Neural cell (in vitro differentiated cells): ENCODE measurements at regions not wholly inside any gene's neighbourhood (a gene's known extent, or its start where the extent isn't known, plus 50 kb on each side); places are given as distances from the start of the nearest gene placed in this dataset.

ENCODE experiments used
- H2AFZ ChIP-seq: fragments of 200-600, 300-800 bp; sonication (generic), shearing (Covaris generic); 2 replicates; pipeline ENCODE4 v1.6.0; 2014; ENCODE audit warnings: low read depth, mild to moderate bottlenecking, antibody characterized with exemption, low read length, moderate library complexity
- H3F3A ChIP-seq: fragments of 200-600 bp; shearing (Covaris generic); 2 replicates; pipeline ENCODE4 v1.6.1; 2016; ENCODE audit warnings: mild to moderate bottlenecking, moderate library complexity, mixed read lengths, antibody characterized with exemption, low read length; ENCODE audit not compliant: insufficient read depth, poor library complexity, severe bottlenecking
- H3K27ac ChIP-seq: fragments of 200-600, 300-800 bp; sonication (generic), shearing (Covaris generic); 2 replicates; pipeline ENCODE4 v1.5.1; 2014; ENCODE audit warnings: mild to moderate bottlenecking, low read length, moderate library complexity
- H3K27me3 ChIP-seq: fragments of 300-800, 200-600 bp; sonication (generic), shearing (Covaris generic); 2 replicates; pipeline ENCODE4 v1.6.0; 2014; ENCODE audit warnings: mild to moderate bottlenecking, low read depth, low read length, moderate library complexity; ENCODE audit not compliant: insufficient read depth
- H3K36me3 ChIP-seq: fragments of 300-800, 200-600 bp; sonication (generic), shearing (Covaris generic); 2 replicates; pipeline ENCODE4 v1.5.1; 2014; ENCODE audit warnings: mild to moderate bottlenecking, antibody characterized with exemption, low read length, moderate library complexity; ENCODE audit not compliant: insufficient read depth
- H3K4me2 ChIP-seq: fragments of 300-800, 200-600 bp; sonication (generic), shearing (Covaris generic); 2 replicates; pipeline ENCODE4 v1.6.0; 2014; ENCODE audit warnings: mild to moderate bottlenecking, low read length
- H3K4me3 ChIP-seq: fragments of 300-800, 200-600 bp; sonication (generic), shearing (Covaris generic); 2 replicates; pipeline ENCODE4 v1.5.1; 2014; ENCODE audit warnings: mild to moderate bottlenecking, low read length, moderate library complexity
- H3K79me2 ChIP-seq: fragments of 200-600 bp; shearing (Covaris generic); replicated peaks from 2 replicates; pipeline ENCODE4 v1.6.0; 2014; ENCODE audit warnings: mild to moderate bottlenecking, low read length, moderate library complexity; ENCODE audit not compliant: insufficient read depth
- H3K9ac ChIP-seq: fragments of 300-800, 200-600 bp; sonication (generic), shearing (Covaris generic); 2 replicates; pipeline ENCODE4 v1.6.1; 2016; ENCODE audit warnings: mild to moderate bottlenecking, low read length, mixed read lengths
- H3K9me2 ChIP-seq: fragments of 200-600 bp; shearing (Covaris generic); 2 replicates; pipeline ENCODE4 v1.6.1; 2016; ENCODE audit warnings: mild to moderate bottlenecking, low read length, mixed read lengths; ENCODE audit not compliant: insufficient read depth
- H3K9me3 ChIP-seq: fragments of 200-600, 300-800 bp; sonication (generic), shearing (Covaris generic); 2 replicates; pipeline ENCODE4 v1.6.1; 2016; ENCODE audit warnings: mild to moderate bottlenecking, mixed run types, low read length, moderate library complexity, mixed read lengths
- H4K20me1 ChIP-seq: fragments of 200-600 bp; shearing (Covaris generic); 2 replicates; pipeline ENCODE4 v1.6.1; 2016; ENCODE audit warnings: mild to moderate bottlenecking, mixed run types; ENCODE audit not compliant: insufficient read depth
- CTCF ChIP-seq: fragments of 450-650 bp; IDR thresholded peaks from 2 replicates; pipeline ENCODE4 v1.5.1; 2014; ENCODE audit warnings: antibody characterized with exemption, mild to moderate bottlenecking, moderate library complexity; ENCODE audit not compliant: poor library complexity, severe bottlenecking
- EP300 ChIP-seq: fragments of 450-650 bp; conservative IDR thresholded peaks from 2 replicates; pipeline ENCODE4 v1.6.1; 2014; ENCODE audit warnings: antibody characterized with exemption, mild to moderate bottlenecking, moderate library complexity; ENCODE audit not compliant: poor library complexity, severe bottlenecking
- EZH2 ChIP-seq: fragments of 200-600, 300-800 bp; shearing (Covaris generic), sonication (generic); IDR thresholded peaks from 2 replicates; pipeline ENCODE4 v1.6.1; 2014; ENCODE audit warnings: antibody characterized with exemption, low read length, borderline replicate concordance, mild to moderate bottlenecking; ENCODE audit not compliant: insufficient read depth, poor library complexity, severe bottlenecking
- MXI1 ChIP-seq: fragments of 450-650 bp; conservative IDR thresholded peaks from 2 replicates; pipeline ENCODE4 v1.6.1; 2014; ENCODE audit warnings: antibody characterized with exemption, mild to moderate bottlenecking; ENCODE audit not compliant: poor library complexity, severe bottlenecking
- POLR2AphosphoS5 ChIP-seq: IDR thresholded peaks from 2 replicates; pipeline ENCODE4 v1.6.1; 2012
- RAD21 ChIP-seq: fragments of 450-650 bp; conservative IDR thresholded peaks from 2 replicates; pipeline ENCODE4 v1.6.1; 2014; ENCODE audit warnings: antibody characterized with exemption, mild to moderate bottlenecking, moderate library complexity
- REST ChIP-seq: IDR thresholded peaks from 2 replicates; pipeline ENCODE4 v1.6.1; 2012; ENCODE audit warnings: borderline replicate concordance
- SMC3 ChIP-seq: fragments of 450-650 bp; conservative IDR thresholded peaks from 2 replicates; pipeline ENCODE4 v1.6.1; 2014; ENCODE audit warnings: antibody characterized with exemption, mild to moderate bottlenecking, moderate library complexity; ENCODE audit not compliant: poor library complexity
- TAF1 ChIP-seq: IDR thresholded peaks from 2 replicates; pipeline ENCODE4 v1.6.1; 2012; ENCODE audit warnings: low read depth

- TF ChIP-seq RAD21 (no peak), MXI1 (no peak), POLR2AphosphoS5 (no peak), EP300 (no peak)
- no peaks in the 10 kb centered on the region for H3K9me3 ChIP-seq
- H4K20me1 ChIP-seq: no peaks in the 10 kb centered on the region
- no peak overlapping the region for H3K4me3 ChIP-seq
- H3K4me2 ChIP-seq: no peak overlapping the region
- no peak overlapping the region for H2AFZ ChIP-seq
- no peaks in the 10 kb centered on the region for H3K9me2 ChIP-seq
- no peaks in the 10 kb centered on the region for H3K79me2 ChIP-seq
- no peaks in the 10 kb centered on the region for H3K36me3 ChIP-seq
- no peak overlapping the region for H3K9ac ChIP-seq
- no peak overlapping the region for H3K27ac ChIP-seq
- no peaks in the 10 kb centered on the region for H3K27me3 ChIP-seq
- H3F3A ChIP-seq: no peaks in the 10 kb centered on the region
Observed at GRCh38 chr14:103199124-103199523, 75.9 kb downstream of the TNFAIP2 start.

GRCh38 chr14:103201801-103202200 lies 78.5 kb downstream of the TNFAIP2 start:
- Histone ChIP-seq H4K20me1 (no peaks in the 10 kb centered on the region), H3F3A (no peaks in the 10 kb centered on the region), H3K9me3 (peaks cover 3% of the 10 kb centered on the region), H3K27me3 (peaks cover 6% of the 10 kb centered on the region), H2AFZ (no peak overlapping the region), H3K27ac (no peak overlapping the region), H3K4me3 (no peak overlapping the region), H3K4me2 (no peak overlapping the region), H3K36me3 (no peaks in the 10 kb centered on the region), H3K79me2 (no peaks in the 10 kb centered on the region), H3K9ac (no peak overlapping the region), H3K9me2 (no peaks in the 10 kb centered on the region)
- TF ChIP-seq SMC3 (no peak), RAD21 (no peak), POLR2AphosphoS5 (no peak)

DNA sequence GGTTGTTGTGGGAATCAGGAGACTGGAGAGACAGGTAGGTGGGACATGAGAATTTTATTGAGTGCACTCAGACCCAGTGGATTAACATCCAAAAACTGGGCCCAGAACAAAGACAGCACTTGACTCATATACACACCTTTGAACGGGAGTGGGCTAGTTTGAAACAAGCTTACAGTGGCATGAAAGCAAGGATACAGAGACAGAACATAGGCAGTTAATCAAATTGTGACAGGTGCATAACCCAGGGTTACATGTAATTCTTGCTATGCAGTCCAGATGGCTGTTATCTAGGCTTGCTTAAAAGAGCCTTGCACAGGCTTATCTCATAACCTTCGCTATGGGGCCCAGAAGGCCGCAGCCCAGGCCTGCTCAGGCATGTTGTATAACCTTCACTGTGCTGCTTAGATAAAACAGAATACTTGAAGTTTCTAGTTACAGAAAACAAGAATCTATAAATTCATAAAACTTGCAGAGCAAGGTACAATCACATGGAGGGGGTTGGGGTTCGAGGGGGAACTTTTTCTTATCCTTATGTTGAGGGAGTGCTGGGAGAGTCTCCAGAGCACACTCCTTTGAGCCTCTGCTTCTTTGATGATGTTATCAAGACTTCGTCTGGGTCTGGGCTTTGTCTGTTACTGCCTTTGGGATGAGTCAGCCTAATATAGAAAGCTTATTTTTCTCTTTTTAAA lies 81.7 kb downstream of the TNFAIP2 start:
- H3K4me3 ChIP-seq: no peak overlapping the region
- peaks cover 28% of the 10 kb centered on the region for H3K27me3 ChIP-seq
- H3K36me3 ChIP-seq: no peaks in the 10 kb centered on the region
- H3K79me2 ChIP-seq: no peaks in the 10 kb centered on the region
- peaks cover 3% of the 10 kb centered on the region for H3K9me3 ChIP-seq
- H4K20me1 ChIP-seq: no peaks in the 10 kb centered on the region
- H3K4me2 ChIP-seq: no peak overlapping the region
- no peaks in the 10 kb centered on the region for H3K9me2 ChIP-seq
- H3K9ac ChIP-seq: no peak overlapping the region
- H2AFZ ChIP-seq: no peak overlapping the region
- H3F3A ChIP-seq: no peaks in the 10 kb centered on the region
- no peak for TF ChIP-seq SMC3
- no peak for TF ChIP-seq CTCF
- no peak for TF ChIP-seq POLR2AphosphoS5
- no peak for TF ChIP-seq RAD21
- no peak for TF ChIP-seq MXI1
- no peak for TF ChIP-seq TAF1
- TF ChIP-seq EZH2: no peak
- TF ChIP-seq REST: no peak
- no peak for TF ChIP-seq EP300
- no peak overlapping the region for H3K27ac ChIP-seq
